LNCAP (cell line): ENCODE measurements at regions not wholly inside any gene's neighbourhood (a gene's known extent, or its start where the extent isn't known, plus 50 kb on each side); places are given as distances from the start of the nearest gene placed in this dataset.

Source experiments
- CTCF ChIP-seq: fragments of 450-650 bp; IDR thresholded peaks from 2 replicates; pipeline ENCODE4 v1.5.1; 2017; ENCODE audit warnings: mild to moderate bottlenecking

DNA sequence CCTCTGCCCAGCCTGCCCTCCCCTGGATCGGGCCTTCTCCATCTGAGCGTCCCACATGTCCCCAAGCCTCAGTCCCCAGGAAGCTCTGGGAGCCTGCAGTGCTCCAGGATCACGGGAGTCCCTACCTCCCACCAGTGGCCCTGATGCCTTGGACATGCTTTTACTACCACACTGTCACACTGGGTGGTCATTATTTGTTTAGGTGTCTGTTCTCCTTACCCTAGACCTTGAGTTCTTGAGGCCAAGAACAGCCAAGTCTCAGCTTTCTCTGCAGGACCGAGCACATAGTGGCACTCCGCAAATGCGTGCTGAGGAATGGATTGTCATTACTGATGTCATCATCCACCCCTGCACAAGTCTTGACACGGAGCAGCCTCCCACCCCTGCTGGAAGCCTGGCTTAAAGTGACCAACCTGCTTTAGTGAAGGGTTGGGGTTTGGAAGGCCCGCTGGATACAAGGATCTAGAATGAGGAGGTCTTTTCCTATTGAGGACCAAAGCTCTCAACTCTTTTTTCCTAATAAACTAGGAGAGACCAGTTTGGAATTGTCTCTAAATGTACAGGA lies 132.9 kb upstream of the CRHR1 start:
- no peak for TF ChIP-seq CTCF

DNA sequence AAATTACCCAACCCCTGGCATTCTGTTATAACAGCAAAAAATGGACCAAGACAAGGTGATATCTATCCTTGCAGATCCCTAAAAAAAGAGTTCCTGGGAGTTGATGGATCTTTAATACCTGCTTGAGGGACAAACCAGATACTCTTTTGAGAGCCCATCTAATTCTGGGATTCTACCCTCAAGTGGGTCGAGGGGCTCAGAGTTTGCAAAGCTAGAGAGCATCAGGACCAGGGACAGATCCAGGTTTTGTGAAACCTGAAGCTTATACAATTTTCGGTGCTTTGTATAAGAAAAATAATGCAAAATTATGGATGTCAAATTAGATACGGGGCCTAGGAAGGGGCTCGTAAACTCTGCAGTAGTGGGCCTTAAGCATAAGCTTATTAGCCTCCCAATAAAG lies 130.5 kb upstream of the CRHR1 start:
- TF ChIP-seq CTCF = no peak

DNA sequence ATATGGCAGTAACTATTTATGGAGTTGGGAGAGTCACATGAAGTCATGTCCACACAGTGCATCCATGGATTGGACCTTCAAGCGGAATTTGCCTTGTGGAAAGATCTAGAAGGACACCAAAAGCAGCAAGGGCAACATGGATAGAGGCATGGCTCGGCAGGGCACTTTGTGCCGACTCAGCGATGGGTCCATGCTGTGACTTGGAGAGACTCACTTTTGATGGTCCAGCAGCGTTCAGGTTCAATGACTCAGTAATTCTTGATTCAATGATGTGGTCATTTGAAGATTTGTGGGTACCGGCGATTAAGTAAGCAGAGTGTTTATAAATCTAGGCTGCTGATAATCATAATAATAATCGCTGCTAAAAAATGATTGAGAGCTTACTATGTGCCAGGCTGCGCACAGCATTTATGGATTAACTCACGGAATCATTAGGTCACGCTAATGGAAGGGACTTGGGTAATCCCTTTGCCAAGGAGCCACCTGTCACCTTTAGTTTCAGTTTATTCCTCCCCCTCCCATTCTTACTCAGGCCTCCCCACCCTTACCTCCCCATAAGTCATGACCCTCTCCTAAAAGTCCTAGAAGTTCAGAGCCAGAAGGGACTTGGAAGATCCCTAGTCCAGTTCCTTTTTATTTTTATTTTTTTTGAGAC lies 127.5 kb upstream of the CRHR1 start:
- no peak for TF ChIP-seq CTCF

- TF ChIP-seq CTCF = no peak
These were observed 123.6 kb upstream of the CRHR1 start for GRCh38 chr17:45660474-45660873.

DNA sequence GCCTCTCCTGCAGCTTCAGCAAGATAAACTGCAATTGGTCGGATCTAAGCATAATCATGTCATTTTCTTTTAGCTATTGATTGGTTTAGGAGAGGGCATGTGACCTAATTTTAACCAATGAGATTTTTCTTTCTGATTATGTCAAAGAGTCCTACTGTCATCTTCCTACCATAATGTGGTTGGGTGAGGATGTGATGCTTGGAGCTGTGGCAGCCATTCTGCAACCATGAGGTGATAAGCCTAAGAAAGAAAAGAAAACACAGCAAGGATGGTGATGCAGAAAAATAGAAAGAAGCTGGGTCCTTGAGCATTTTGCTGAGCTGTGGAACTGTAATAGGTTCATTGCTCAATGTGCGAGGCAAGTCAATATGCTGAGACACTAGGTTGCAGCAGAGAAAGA lies 121.7 kb upstream of the CRHR1 start:
- TF ChIP-seq CTCF = no peak

GRCh38 chr17:45663772-45664171 lies 120.3 kb upstream of the CRHR1 start:
- TF ChIP-seq CTCF = no peak

DNA sequence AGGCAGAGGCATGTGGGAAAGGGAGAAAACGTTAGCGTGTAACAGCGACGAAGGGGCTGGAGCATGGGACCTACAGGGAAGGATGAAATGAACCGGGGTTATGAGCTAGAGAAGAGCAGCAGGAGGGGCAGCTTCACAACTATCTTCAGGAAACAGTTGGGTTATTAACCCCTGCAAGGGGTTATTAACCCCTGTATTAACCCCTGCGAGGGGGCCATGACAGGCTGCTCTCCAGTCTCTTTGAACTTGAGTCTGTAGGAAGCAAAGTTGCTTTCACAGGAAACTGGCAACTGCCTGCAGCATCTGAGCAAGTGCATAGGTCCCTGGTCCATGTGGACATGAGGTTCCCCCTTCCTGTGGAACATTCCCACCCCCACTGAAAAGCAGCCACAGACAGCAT lies 119.2 kb upstream of the CRHR1 start:
- TF ChIP-seq CTCF = no peak
